SKM-1 treated with dmso at 0.1 percent for 144 hours (cell line): ENCODE measurements at regions not wholly inside any gene's neighbourhood (a gene's known extent, or its start where the extent isn't known, plus 50 kb on each side); places are given as distances from the start of the nearest gene placed in this dataset.

Experiments
- DNase-seq: peaks from one replicate; lab custom pipeline; 2025; ENCODE audit not compliant: unreplicated experiment; lab: John Stamatoyannopoulos, UW

- DNase-seq, result no peak
Measured at GRCh38 chr4:124541652-124542420, 170.7 kb downstream of the ANKRD50 start.

GRCh38 chr4:124555959-124556358 lies 156.6 kb downstream of the ANKRD50 start:
- DNase-seq, result no peak

GRCh38 chr4:124564121-124564520 lies 148.4 kb downstream of the ANKRD50 start:
- DNase-seq, result no peak

GRCh38 chr4:124565371-124565770 lies 147.2 kb downstream of the ANKRD50 start:
- no peak for DNase-seq

- DNase-seq, result no peak
Measured at GRCh38 chr4:124566030-124566429, 146.5 kb downstream of the ANKRD50 start.

GRCh38 chr4:124573056-124573455 lies 139.5 kb downstream of the ANKRD50 start:
- DNase-seq, result no peak

- no peak for DNase-seq
Measured at GRCh38 chr4:124579896-124580295, 132.6 kb downstream of the ANKRD50 start.

GRCh38 chr4:124583797-124584196 lies 128.7 kb downstream of the ANKRD50 start:
- no peak for DNase-seq

GRCh38 chr4:124589786-124590185 lies 122.7 kb downstream of the ANKRD50 start:
- no peak for DNase-seq

- peak; percentile 3 for DNase-seq
Measured at GRCh38 chr4:124590480-124590879, 122.1 kb downstream of the ANKRD50 start.

- DNase-seq, result no peak
Measured at GRCh38 chr4:124591637-124592036, 120.9 kb downstream of the ANKRD50 start.

- DNase-seq, result no peak
Measured at GRCh38 chr4:124593494-124593893, 119.0 kb downstream of the ANKRD50 start.

- no peak for DNase-seq
Measured at GRCh38 chr4:124594945-124595344, 117.6 kb downstream of the ANKRD50 start.

- no peak for DNase-seq
Measured at GRCh38 chr4:124596816-124597215, 115.7 kb downstream of the ANKRD50 start.

GRCh38 chr4:124610211-124610610 lies 102.3 kb downstream of the ANKRD50 start:
- DNase-seq, result no peak
